Astrocyte of the spinal cord (primary cell): ENCODE measurements at regions not wholly inside any gene's neighbourhood (a gene's known extent, or its start where the extent isn't known, plus 50 kb on each side); places are given as distances from the start of the nearest gene placed in this dataset.
"Not testable (repeated sequence)": the region's sequence is repeated elsewhere in the genome, so short reads cannot be mapped to it uniquely, and the experiment has no call there.

Experiments
- DNase-seq: peaks from one replicate; pipeline ENCODE4 v3.0.0; 2011; ENCODE audit warnings: low read depth, low spot score
- H3K4me3 ChIP-seq: 2 replicates; pipeline ENCODE4 v1.5.1; 2011; ENCODE audit warnings: low read depth, mild to moderate bottlenecking, low read length, moderate library complexity
- in situ Hi-C: cut with HindIII; loops from 2 replicates; pipeline ENCODE4 v1.10.0; 2017; ENCODE audit warnings: low sequenced_read_pairs
- TF ChIP-seq, protein P1 (sequence below): IDR thresholded peaks from 2 replicates; pipeline ENCODE4 v1.5.1; 2012; ENCODE audit warnings: low read depth, mild to moderate bottlenecking, low read length, inconsistent platforms

DNA sequence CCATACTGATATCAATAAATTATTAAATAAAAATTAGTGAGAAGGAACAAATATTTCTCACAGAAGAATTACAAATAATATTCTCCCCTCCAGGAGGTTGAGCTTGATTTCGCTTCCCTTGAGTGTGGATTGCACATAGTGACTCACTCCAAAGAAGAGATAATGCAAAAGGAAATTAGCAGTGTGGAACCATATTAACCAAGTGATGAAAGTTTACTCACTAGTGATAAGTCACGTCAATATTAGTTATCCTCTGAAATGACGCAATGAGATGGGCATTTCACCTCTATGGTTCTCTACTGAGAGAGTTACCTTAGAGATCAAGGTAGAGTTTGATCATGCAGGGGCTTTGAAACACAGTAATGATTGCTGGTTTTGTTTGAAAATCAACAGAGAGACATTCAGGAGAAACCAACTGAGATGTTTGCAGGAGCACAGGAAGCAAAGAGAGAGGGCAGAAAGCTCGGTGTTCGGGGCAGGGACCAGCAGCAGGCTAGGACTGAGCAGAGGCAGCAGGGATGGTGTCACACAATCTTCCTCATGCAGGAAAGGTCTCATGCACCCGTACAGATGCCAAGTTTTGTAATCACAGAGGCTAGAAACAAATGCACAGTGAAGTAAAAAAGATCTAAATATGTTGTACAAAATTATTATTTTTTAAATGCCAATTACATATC is 634.5 kb downstream of the QKI start:
- TF ChIP-seq, protein P1, sequence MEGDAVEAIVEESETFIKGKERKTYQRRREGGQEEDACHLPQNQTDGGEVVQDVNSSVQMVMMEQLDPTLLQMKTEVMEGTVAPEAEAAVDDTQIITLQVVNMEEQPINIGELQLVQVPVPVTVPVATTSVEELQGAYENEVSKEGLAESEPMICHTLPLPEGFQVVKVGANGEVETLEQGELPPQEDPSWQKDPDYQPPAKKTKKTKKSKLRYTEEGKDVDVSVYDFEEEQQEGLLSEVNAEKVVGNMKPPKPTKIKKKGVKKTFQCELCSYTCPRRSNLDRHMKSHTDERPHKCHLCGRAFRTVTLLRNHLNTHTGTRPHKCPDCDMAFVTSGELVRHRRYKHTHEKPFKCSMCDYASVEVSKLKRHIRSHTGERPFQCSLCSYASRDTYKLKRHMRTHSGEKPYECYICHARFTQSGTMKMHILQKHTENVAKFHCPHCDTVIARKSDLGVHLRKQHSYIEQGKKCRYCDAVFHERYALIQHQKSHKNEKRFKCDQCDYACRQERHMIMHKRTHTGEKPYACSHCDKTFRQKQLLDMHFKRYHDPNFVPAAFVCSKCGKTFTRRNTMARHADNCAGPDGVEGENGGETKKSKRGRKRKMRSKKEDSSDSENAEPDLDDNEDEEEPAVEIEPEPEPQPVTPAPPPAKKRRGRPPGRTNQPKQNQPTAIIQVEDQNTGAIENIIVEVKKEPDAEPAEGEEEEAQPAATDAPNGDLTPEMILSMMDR = no peak
- no peak overlapping the region for H3K4me3 ChIP-seq
- in situ Hi-C loops = no loop called here
- DNase-seq = no peak

DNA sequence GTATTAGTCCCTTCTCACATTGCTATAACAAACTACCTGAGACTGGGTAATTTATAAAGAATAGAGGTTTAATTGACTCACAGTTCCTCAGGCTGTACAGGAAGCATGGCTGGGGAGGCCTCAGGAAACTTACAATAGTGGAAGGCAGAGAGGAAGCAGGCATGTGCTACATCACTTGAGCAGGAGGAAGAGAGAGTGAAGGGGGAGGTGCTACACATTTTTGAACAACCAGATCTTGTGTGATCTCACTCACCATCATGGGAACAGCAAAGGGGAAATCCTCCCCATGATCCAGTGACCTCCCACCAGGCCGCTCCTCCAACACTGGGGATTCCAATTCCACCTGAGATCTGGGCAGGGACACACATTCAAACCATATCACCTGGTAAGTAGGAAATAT is 630.6 kb downstream of the QKI start:
- DNase-seq = no peak
- in situ Hi-C loops = no loop called here
- no peak overlapping the region for H3K4me3 ChIP-seq
- TF ChIP-seq, protein P1 = no peak

DNA sequence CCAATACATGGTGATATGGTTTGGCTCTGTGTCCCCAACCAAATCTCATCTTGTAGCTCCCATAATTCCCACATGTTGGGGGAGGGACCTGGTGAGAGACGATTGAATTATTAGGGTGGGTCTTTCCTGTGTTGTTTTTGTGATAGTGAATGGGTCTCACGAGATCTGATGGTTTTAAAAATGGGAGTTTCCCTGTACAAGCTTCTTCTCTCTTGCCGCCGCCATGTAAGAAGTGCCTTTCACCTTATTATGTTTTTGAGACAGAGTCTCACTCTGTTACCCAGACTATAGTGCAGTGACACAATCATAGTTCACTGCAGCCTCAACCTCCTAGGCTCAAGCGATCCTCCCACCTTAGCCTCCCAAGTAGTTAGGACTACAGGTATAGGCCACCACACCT is 629.1 kb downstream of the QKI start:
- H3K4me3 ChIP-seq, DNase-seq, in situ Hi-C loops: not testable (repeated sequence)

DNA sequence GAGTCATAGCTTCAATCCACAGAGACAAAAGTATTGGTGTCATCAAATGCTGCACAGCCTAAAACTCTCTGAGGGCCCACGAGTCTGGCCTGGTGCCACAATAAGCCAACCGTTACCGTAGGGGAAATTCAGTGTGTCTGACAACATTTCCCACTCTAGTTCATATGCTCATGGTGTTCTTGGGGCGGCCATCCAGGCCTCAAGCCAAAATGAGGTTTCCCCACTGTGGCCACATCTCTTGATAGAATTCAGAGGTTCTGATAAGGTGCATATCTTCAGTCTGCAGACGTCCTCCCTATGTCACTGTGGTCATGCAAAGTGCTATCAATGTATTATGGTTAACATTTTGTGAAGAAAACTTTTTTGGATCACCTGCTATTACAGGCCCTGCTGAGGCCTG is 627.7 kb downstream of the QKI start:
- TF ChIP-seq, protein P1 = no peak
- DNase-seq = no peak
- in situ Hi-C loops = no loop called here
- H3K4me3 ChIP-seq = no peak overlapping the region

DNA sequence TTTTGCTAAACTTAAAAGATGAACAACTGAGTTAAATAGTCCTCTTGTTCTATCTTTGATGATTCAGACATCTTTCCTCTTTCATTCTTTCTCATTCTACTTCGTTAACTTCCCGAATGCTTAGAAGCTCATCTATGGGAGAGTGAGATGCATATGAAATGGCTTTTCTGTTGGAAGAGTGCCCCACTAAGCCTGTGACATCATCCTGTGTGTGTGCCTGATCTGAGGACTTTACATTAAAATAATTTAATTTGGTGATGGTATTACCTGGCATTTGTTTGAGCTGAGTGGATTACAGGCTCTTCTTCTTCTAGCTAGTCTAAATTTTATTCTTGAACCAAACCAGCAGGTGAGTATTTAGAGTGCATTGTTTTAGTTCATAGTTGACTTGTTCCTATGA is 626.5 kb downstream of the QKI start:
- in situ Hi-C loops = no loop called here
- TF ChIP-seq, protein P1 = no peak
- no peak for DNase-seq
- H3K4me3 ChIP-seq = no peak overlapping the region

DNA sequence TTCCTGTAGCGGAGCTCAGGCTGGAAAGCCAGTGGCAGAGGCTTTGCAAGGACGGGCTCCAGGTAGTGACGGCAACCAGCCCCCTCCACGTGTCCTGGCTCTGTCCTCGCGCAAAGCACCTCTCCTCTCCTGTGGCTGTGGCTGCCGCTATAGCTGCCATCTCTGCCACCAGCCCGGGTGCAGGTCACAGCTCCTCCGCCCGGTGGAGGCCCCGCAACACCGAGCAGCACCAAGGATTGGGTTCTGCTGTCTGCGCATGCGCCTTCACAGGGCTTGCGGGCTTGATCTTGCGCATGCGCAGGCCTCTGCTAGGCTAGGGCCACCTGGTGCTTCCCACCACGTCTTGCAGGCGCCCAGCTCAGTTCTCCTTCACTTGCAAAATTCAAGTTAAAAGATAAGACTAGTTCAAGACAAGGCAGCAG is 625.4 kb downstream of the QKI start:
- no peak overlapping the region for H3K4me3 ChIP-seq
- TF ChIP-seq, protein P1 = no peak
- no peak for DNase-seq
- in situ Hi-C loops = no loop called here

DNA sequence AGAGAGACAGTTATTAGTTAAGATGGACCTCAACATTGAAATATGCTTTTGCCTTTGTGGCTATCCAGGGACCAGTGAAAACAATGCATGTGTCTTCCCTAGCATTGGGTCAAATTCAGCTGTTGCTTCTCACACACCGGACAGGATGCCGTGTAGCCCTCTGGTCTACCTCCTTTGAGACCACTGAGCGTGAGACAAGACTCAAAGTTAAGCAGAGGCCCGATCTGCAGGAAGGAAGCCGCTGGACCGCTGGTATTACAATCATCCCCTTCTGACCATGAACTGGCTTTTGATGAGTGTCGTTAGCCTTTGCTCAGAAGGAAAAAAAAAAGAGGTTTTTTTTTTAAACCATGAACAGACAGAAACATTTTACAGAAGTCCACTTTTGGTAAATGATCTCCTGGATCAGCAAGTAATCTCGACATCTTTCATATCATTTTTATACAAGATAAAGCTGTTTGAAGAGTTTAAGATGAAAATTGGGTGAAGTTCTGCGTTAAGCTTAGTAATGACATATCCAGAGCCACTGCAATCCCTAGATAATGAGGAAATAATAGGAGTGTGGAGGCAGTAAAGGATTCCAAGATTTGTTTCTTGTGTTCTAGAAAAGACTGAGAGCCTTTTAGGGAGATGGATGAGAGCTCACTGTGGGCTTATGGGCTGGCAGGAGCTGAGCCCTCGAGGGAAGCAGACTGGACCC is 622.8 kb downstream of the QKI start:
- no peak for DNase-seq
- no peak overlapping the region for H3K4me3 ChIP-seq
- in situ Hi-C loops = no loop called here
- TF ChIP-seq, protein P1 = no peak
